Parathyroid adenoma (tissue), 2 donors: ENCODE measurements at regions not wholly inside any gene's neighbourhood (a gene's known extent, or its start where the extent isn't known, plus 50 kb on each side); places are given as distances from the start of the nearest gene placed in this dataset.
"Not testable (repeated sequence)": the region's sequence is repeated elsewhere in the genome, so short reads cannot be mapped to it uniquely, and the experiment has no call there.

Experiments
- H2AFZ ChIP-seq: fragments of 300-600 bp; sonication (generic); one replicate; pipeline ENCODE4 v1.7.0; 2017; ENCODE audit warnings: antibody characterized with exemption, mild to moderate bottlenecking
- H3K27ac ChIP-seq: fragments of 300-600 bp; sonication (generic); one replicate; pipeline ENCODE4 v1.7.0; 2017
- H3K27me3 ChIP-seq: fragments of 300-600 bp; sonication (generic); one replicate; pipeline ENCODE4 v1.7.0; 2017; ENCODE audit warnings: low read length; ENCODE audit not compliant: control insufficient read depth, insufficient read depth
- H3K36me3 ChIP-seq: fragments of 300-600 bp; sonication (generic); one replicate; pipeline ENCODE4 v1.7.0; 2017; ENCODE audit warnings: low read length; ENCODE audit not compliant: control insufficient read depth, insufficient read depth
- H3K4me1 ChIP-seq: fragments of 300-600 bp; sonication (generic); one replicate; pipeline ENCODE4 v1.7.0; 2017; ENCODE audit warnings: control low read depth
- H3K4me2 ChIP-seq: fragments of 300-600 bp; sonication (generic); one replicate; pipeline ENCODE4 v1.7.0; 2017; ENCODE audit warnings: low read length
- H3K4me3 ChIP-seq: fragments of 300-600 bp; sonication (generic); one replicate; pipeline ENCODE4 v1.7.0; 2017; ENCODE audit warnings: low read depth, low read length
- H3K79me2 ChIP-seq: fragments of 300-600 bp; sonication (generic); one replicate; pipeline ENCODE4 v1.7.0; 2017; ENCODE audit warnings: control low read depth
- H3K9ac ChIP-seq: fragments of 300-600 bp; sonication (generic); one replicate; pipeline ENCODE4 v1.7.0; 2017; ENCODE audit warnings: mild to moderate bottlenecking
- H3K9me3 ChIP-seq: fragments of 300-600 bp; sonication (generic); one replicate; pipeline ENCODE4 v1.7.0; 2017; ENCODE audit warnings: low read length; ENCODE audit not compliant: control insufficient read depth
- TF ChIP-seq, protein P1 (sequence below): fragments of 300-600 bp; sonication (generic); IDR thresholded peaks from one replicate; pipeline ENCODE4 v1.7.0; 2017; ENCODE audit warnings: antibody characterized with exemption, mild to moderate bottlenecking
- donor health status: primary hyperparathyroidism.

DNA sequence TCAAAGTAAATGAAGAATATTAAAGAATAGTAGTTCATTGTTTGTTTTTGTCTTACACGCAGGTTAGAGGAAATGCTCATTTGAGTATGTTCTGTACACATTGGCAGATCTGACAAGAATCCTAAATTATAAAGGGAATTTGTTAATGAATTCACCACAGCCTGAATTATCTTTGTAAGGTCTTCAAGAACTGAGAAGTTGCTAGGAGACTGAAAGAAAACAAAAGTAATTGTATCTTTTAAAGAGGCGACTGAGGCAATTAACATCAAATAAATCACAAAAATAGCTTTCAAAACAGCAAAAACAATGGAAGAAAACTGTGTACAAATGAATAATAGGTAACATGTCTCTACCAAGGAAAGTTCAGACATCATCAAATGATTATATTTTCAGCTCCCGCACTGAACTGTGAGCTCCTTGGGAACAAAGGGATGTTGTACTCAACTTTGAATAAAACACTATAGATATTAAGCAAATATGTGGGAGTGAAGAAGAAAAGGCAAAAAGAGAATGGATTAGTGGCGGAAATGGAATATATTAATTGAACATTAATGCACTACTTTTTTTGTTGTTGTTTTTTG, 51.7 kb upstream of the ATIC start:
- TF ChIP-seq, protein P1, sequence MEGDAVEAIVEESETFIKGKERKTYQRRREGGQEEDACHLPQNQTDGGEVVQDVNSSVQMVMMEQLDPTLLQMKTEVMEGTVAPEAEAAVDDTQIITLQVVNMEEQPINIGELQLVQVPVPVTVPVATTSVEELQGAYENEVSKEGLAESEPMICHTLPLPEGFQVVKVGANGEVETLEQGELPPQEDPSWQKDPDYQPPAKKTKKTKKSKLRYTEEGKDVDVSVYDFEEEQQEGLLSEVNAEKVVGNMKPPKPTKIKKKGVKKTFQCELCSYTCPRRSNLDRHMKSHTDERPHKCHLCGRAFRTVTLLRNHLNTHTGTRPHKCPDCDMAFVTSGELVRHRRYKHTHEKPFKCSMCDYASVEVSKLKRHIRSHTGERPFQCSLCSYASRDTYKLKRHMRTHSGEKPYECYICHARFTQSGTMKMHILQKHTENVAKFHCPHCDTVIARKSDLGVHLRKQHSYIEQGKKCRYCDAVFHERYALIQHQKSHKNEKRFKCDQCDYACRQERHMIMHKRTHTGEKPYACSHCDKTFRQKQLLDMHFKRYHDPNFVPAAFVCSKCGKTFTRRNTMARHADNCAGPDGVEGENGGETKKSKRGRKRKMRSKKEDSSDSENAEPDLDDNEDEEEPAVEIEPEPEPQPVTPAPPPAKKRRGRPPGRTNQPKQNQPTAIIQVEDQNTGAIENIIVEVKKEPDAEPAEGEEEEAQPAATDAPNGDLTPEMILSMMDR = no peak
- Histone ChIP-seq H2AFZ (no peak overlapping the region), H3K4me1 (no peaks in the 10 kb centered on the region)

DNA sequence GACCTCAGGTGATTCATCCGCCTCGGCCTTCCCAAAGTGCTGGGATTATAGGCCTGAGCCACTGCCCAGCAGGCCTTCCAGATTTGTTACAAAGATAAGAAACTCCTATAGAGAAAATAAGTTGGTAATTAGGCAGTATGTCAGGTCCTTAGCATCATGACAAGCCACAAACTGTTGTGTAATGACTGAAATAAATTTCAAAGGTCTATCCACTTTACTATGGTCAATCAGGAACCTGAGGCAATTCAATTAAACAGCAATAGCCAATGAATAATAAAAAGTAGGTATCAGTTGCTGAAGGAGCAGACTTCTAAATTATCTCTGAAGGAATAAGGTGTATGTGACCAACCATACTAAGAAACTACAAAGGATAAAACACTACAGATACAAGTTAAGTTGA, 62.4 kb upstream of the ATIC start:
- H3K27ac ChIP-seq = no peak overlapping the region
- no peaks in the 10 kb centered on the region for H3K79me2 ChIP-seq
- H3K27me3 ChIP-seq = no peaks in the 10 kb centered on the region
- H3K9ac ChIP-seq = no peak overlapping the region
- no peak overlapping the region for H3K4me2 ChIP-seq
- H3K36me3 ChIP-seq = no peaks in the 10 kb centered on the region
- H3K4me1 ChIP-seq = no peaks in the 10 kb centered on the region
- H2AFZ ChIP-seq = no peak overlapping the region
- no peak overlapping the region for H3K4me3 ChIP-seq
- no peaks in the 10 kb centered on the region for H3K9me3 ChIP-seq
- TF ChIP-seq, protein P1 = no peak

More for the DNA sequence above, 51.7 kb upstream of the ATIC start:
- Histone ChIP-seq H3K36me3 (no peaks in the 10 kb centered on the region), H3K27me3 (no peaks in the 10 kb centered on the region), H3K27ac (no peak overlapping the region), H3K9ac (no peak overlapping the region), H3K9me3 (no peaks in the 10 kb centered on the region), H3K4me2 (no peak overlapping the region), H3K79me2 (no peaks in the 10 kb centered on the region), H3K4me3 (no peak overlapping the region)

DNA sequence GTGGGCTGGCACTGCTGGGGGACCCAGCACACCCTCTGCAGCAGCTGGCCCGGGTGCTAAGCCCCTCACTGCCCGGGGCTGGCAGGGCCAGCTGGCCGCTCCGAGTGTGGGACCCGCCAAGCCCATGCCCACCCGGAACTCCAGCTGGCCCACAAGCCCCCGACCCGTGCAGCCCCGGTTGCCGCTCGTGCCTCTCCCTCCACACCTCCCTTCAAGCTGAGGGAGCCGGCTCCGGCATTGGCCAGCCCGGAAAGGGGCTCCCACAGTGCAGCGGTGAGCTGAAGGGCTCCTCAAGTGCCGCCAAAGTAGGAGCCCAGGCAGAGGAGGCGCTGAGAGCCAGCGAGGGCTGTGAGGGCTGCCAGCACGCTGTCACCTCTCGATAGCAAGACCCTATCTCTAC, 65.9 kb upstream of the ATIC start:
- not testable (repeated sequence) for H3K9ac ChIP-seq, H3K36me3 ChIP-seq, H3K4me1 ChIP-seq, H3K4me2 ChIP-seq, H3K4me3 ChIP-seq, H3K9me3 ChIP-seq, H3K27ac ChIP-seq, H3K79me2 ChIP-seq, H3K27me3 ChIP-seq, H2AFZ ChIP-seq

DNA sequence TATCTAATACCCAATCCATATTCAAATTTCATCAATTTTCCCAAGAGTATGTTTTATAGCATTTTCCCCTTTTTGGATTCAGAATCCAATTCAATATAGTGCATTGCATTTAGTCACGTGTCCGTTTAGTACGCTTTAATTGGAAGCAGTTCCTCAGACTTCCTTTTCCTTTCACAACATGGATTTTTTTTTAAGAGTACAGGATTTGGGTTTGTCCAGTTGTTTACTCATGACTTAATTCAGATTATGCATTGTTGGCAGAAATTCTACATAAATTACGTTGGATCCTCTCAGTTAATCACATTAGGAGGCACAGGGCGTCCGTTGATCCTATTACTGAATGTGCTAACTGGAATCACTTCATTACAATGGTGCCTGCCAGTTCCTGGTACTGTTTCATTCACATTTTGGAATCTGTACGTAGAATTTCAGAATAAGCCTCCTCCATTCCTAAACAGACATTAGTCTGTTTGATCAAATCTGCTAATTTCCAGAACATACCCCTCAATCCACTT, 70.0 kb upstream of the ATIC start:
- H3K9ac ChIP-seq = no peak overlapping the region
- H3K4me2 ChIP-seq = no peak overlapping the region
- no peak overlapping the region for H3K4me3 ChIP-seq
- TF ChIP-seq, protein P1 = no peak
- peaks cover 4% of the 10 kb centered on the region for H3K4me1 ChIP-seq
- no peak overlapping the region for H3K27ac ChIP-seq
- H2AFZ ChIP-seq = no peak overlapping the region
- no peaks in the 10 kb centered on the region for H3K79me2 ChIP-seq
- H3K27me3 ChIP-seq = no peaks in the 10 kb centered on the region
- no peaks in the 10 kb centered on the region for H3K9me3 ChIP-seq
- no peaks in the 10 kb centered on the region for H3K36me3 ChIP-seq

DNA sequence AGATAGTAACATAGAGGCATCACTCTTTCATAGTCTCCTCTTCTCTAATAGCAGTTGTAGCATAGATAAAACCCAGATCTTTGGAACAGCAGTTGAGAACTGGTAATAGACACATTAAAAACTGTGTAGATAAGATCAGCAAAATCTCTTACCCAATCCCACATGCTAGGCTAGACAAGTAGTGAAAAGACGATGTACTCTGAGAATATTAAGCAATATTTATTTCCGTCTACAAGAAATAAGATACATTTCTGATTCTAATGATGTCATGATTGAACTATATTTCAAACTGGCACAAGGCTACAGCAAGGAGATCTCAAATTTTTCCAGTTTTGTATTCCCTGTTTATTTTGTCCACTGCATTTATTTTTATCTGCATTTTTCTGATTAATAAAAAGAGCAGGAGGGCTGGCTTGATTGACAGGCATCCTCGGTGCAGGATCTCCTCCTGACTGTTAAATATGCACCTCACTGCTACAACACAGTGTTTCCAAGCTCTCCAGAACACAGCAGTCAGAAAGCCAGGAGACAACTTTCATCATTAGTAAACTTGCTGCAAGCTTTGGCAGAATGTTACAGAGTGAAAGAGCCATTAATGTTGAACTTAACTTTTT, 73.3 kb upstream of the ATIC start:
- H3K4me3 ChIP-seq = no peak overlapping the region
- peaks cover 4% of the 10 kb centered on the region for H3K4me1 ChIP-seq
- no peaks in the 10 kb centered on the region for H3K27me3 ChIP-seq
- TF ChIP-seq, protein P1 = no peak
- H3K9me3 ChIP-seq = no peaks in the 10 kb centered on the region
- H3K27ac ChIP-seq = peak overlapping the region; percentile 12
- H3K79me2 ChIP-seq = no peaks in the 10 kb centered on the region
- no peak overlapping the region for H3K4me2 ChIP-seq
- H2AFZ ChIP-seq = no peak overlapping the region
- no peaks in the 10 kb centered on the region for H3K36me3 ChIP-seq
- no peak overlapping the region for H3K9ac ChIP-seq
